GM06990 (cell line): ENCODE measurements at regions not wholly inside any gene's neighbourhood (a gene's known extent, or its start where the extent isn't known, plus 50 kb on each side); places are given as distances from the start of the nearest gene placed in this dataset.

Experiments used
- DNase-seq: peaks from one replicate; pipeline ENCODE4 v3.0.0-alpha.2; 2011; ENCODE audit not compliant: insufficient read length; ENCODE audit errors: extremely low read depth
- H3K27me3 ChIP-seq: replicated peaks from 2 replicates; pipeline ENCODE4 v1.6.0; 2011; ENCODE audit warnings: low read length; ENCODE audit not compliant: control insufficient read depth, insufficient read depth
- H3K36me3 ChIP-seq: 2 replicates; pipeline ENCODE4 v1.5.1; 2011; ENCODE audit warnings: low read length; ENCODE audit not compliant: control insufficient read depth, insufficient read depth
- H3K4me3 ChIP-seq: replicated peaks from 2 replicates; pipeline ENCODE4 v1.5.1; 2011; ENCODE audit warnings: low read depth, mild to moderate bottlenecking, control low read depth, low read length
- TF ChIP-seq, protein P1 (sequence below): IDR thresholded peaks from 2 replicates; pipeline ENCODE4 v1.5.1; 2011; ENCODE audit warnings: low read length, control low read depth, mild to moderate bottlenecking, inconsistent platforms; ENCODE audit not compliant: insufficient read depth, poor library complexity, severe bottlenecking

DNA sequence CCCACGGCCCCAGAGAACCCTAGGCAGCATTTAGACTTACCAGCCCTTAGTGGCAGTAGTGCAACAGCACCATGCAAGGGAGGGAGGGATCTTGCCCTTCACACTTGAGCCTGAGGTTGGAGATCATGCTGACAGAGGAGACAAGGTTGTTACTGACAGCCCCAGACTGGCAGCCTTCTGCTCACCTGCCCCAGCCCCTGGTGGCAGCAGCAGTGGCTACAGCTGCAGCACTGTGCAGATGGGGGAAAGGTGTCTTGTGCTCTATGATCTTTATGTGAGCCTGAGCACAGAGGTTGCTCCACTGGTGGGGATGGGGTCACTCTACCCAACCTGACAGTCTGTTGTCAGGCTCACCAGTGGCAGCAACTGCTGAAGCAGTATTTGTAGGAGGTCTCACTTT is 501.2 kb upstream of the LRRTM4 start:
- H3K4me3 ChIP-seq, result no peak overlapping the region
- DNase-seq, result no peak
- no peaks in the 10 kb centered on the region for H3K27me3 ChIP-seq
- H3K36me3 ChIP-seq, result no peaks in the 10 kb centered on the region
- TF ChIP-seq, protein P1, sequence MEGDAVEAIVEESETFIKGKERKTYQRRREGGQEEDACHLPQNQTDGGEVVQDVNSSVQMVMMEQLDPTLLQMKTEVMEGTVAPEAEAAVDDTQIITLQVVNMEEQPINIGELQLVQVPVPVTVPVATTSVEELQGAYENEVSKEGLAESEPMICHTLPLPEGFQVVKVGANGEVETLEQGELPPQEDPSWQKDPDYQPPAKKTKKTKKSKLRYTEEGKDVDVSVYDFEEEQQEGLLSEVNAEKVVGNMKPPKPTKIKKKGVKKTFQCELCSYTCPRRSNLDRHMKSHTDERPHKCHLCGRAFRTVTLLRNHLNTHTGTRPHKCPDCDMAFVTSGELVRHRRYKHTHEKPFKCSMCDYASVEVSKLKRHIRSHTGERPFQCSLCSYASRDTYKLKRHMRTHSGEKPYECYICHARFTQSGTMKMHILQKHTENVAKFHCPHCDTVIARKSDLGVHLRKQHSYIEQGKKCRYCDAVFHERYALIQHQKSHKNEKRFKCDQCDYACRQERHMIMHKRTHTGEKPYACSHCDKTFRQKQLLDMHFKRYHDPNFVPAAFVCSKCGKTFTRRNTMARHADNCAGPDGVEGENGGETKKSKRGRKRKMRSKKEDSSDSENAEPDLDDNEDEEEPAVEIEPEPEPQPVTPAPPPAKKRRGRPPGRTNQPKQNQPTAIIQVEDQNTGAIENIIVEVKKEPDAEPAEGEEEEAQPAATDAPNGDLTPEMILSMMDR, result no peak

DNA sequence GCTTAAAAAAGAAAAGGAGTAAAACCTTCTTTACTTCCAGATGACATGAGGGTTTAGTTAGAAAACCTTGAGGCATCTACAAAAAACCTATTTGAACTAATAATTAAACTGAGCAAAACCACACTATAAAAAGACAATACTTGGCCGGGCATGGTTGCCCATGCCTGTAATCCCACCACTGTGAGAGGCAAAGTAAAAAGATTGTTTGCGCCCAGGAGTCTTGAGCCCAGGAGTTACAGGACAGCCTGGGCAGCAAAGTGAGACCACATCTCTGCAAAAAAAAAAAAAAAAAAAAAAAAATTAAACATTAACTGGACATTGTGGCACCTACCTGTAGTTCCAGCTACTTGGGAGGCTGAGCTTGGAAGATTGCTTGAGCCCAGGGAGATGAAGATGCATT is 502.8 kb upstream of the LRRTM4 start:
- TF ChIP-seq, protein P1, result no peak
- no peaks in the 10 kb centered on the region for H3K36me3 ChIP-seq
- H3K4me3 ChIP-seq, result no peak overlapping the region
- DNase-seq, result no peak
- H3K27me3 ChIP-seq, result no peaks in the 10 kb centered on the region

DNA sequence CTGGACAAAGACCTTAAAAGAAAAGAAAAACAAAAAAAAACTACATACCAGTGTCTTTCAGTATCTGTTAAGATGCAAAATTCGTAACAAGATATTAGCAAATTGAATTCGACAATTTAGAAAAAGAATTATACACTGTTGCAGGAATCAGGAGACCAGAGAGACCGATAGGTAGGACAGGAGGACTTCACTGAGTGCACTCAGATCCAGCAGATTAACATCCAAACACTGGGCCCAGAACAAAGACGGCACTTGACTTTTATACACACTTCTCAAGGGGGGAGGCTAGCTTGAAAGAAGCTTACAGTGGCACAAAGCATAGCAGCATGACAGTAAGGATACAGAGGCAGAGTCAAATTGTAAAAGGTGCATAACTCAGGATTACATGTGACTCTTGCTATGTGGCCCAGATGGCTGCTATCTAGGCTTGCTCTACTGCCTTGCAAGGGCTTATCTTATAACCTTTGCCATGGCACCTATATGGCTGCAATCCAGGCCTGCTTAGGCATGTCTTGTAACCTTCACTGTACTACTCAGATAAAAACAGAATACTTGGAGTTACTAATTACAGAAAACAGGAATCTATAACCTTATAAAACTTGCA is 507.3 kb upstream of the LRRTM4 start:
- no peak for DNase-seq
- Histone ChIP-seq H3K27me3 (no peaks in the 10 kb centered on the region), H3K4me3 (no peak overlapping the region), H3K36me3 (no peaks in the 10 kb centered on the region)
- TF ChIP-seq, protein P1, result no peak

DNA sequence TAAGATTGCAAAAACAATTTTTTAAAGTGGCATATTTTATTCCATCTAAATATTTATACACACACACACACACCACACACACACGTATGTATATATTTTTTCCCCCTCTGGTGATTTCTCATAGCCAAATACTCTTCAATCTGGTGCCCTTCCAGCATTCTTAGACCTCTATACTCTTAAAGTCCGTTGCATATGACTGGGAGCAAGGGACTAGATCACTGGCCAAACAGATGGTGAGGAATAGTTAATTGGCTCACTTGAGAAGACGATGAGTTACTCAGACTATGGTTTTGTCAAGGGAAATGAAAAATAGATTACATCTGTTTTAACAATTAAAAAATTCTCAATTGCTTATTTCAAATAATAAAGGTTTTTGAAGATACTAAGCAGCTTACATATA is 512.5 kb upstream of the LRRTM4 start:
- no peak for DNase-seq
- TF ChIP-seq, protein P1, result no peak
- Histone ChIP-seq H3K4me3 (no peak overlapping the region), H3K27me3 (no peaks in the 10 kb centered on the region), H3K36me3 (no peaks in the 10 kb centered on the region)

DNA sequence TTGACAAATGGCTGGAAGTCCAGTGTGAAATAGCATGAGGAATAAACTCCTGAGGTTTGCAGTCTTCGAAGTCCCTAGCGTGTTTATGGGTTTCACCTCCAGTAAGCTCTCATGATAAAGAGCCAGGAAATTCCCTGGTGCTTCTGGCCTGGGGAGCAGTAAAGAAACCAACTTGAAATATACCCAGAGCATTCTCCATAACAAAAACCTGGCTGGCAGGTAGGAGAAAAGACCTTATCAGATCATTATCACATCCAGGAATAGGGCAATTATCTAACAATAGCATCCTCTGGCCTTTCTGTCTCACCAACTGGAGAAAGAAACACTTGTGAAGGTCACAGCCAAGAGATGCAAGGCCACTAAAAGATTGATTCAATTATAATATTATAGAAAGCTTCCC is 513.6 kb upstream of the LRRTM4 start:
- TF ChIP-seq, protein P1, result no peak
- DNase-seq, result no peak
- no peaks in the 10 kb centered on the region for H3K27me3 ChIP-seq
- no peak overlapping the region for H3K4me3 ChIP-seq
- no peaks in the 10 kb centered on the region for H3K36me3 ChIP-seq

DNA sequence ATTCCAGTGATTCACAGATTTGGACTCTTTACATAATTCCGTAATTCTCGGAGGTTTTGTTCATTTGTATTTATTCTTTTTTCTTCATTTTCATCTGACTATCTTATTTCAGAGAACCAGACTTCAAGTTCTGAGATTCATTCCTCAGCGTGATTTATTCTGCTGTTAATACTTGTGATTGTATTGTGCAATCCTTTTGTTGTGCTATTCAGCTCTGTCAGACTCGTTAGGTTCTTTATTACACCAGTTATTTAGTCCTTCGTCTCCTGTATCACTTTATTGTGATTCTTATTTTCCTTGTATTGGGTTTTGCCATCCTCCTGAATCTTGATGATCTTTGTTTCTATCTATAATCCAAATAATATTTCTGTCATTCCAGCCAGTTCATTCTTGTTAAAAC is 529.3 kb upstream of the LRRTM4 start:
- no peaks in the 10 kb centered on the region for H3K36me3 ChIP-seq
- TF ChIP-seq, protein P1, result no peak
- no peak for DNase-seq
- H3K27me3 ChIP-seq, result no peaks in the 10 kb centered on the region
- H3K4me3 ChIP-seq, result no peak overlapping the region
